Coronary artery (tissue), 2 donors: ENCODE measurements at regions not wholly inside any gene's neighbourhood (a gene's known extent, or its start where the extent isn't known, plus 50 kb on each side); places are given as distances from the start of the nearest gene placed in this dataset.
A peak's percentile ranks its signal among the peaks of the same experiment; 100 is the strongest.

Experiments used
- DNase-seq: peaks from one replicate; pipeline ENCODE4 v3.0.0-alpha.2; 2017; ENCODE audit warnings: low spot score
- H3K27ac ChIP-seq, 2 donors: fragments of 200-600 bp; sonication (generic); one replicate each; pipeline ENCODE4 v1.5.1; 2016 to 2019
- H3K4me3 ChIP-seq: fragments of 200-600 bp; sonication (generic); 2 replicates; pipeline ENCODE4 v1.5.1; 2016; ENCODE audit warnings: mild to moderate bottlenecking, moderate library complexity
- TF ChIP-seq, protein P1 (sequence below): fragments of 200-600 bp; sonication (generic); IDR thresholded peaks from one replicate; pipeline ENCODE4 v1.5.1; 2019; ENCODE audit warnings: antibody characterized with exemption

DNA sequence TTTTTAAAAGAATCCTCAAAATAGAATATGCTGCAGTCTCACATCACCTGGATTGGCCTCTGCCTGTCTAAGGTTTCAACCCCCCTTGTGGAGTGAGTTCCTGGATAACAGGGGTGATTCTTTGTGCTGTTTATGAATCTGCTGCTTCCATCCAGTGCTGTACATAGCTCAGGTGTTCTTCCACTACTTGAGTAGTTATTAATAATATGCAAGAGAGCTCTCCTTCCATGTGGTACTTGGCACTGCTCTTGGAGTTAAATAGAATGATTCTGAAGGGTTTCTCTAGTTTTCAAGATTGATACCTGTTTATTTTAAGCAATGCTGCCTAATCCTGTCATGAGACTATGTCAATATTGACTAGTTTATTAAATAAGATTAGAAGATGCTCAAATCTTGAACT lies 273.6 kb downstream of the RDH14 start:
- no peak overlapping the region for H3K4me3 ChIP-seq
- no peak overlapping the region for H3K27ac ChIP-seq
- TF ChIP-seq, protein P1, sequence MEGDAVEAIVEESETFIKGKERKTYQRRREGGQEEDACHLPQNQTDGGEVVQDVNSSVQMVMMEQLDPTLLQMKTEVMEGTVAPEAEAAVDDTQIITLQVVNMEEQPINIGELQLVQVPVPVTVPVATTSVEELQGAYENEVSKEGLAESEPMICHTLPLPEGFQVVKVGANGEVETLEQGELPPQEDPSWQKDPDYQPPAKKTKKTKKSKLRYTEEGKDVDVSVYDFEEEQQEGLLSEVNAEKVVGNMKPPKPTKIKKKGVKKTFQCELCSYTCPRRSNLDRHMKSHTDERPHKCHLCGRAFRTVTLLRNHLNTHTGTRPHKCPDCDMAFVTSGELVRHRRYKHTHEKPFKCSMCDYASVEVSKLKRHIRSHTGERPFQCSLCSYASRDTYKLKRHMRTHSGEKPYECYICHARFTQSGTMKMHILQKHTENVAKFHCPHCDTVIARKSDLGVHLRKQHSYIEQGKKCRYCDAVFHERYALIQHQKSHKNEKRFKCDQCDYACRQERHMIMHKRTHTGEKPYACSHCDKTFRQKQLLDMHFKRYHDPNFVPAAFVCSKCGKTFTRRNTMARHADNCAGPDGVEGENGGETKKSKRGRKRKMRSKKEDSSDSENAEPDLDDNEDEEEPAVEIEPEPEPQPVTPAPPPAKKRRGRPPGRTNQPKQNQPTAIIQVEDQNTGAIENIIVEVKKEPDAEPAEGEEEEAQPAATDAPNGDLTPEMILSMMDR: no peak
- DNase-seq: no peak

DNA sequence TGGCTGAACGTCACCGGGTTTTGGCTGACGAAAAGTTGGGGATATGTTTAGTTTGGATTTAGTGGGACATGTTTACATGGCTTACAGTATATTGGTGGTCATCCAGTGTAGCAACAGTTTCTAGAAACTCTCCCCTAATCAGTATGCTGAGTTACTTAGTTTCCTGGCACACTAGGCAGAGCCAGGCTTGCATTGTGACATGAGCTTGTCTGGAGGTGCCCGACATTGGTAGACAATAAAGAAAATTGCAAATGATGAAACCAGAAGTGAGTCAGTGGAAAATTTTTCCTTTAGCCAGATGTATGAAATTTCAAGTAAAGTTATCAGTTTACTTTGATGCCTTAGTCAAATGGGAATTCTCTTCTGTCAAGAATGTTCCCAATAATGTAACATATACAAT lies 276.1 kb downstream of the RDH14 start:
- DNase-seq: no peak
- H3K4me3 ChIP-seq: no peak overlapping the region
- no peak overlapping the region for H3K27ac ChIP-seq
- TF ChIP-seq, protein P1: no peak

DNA sequence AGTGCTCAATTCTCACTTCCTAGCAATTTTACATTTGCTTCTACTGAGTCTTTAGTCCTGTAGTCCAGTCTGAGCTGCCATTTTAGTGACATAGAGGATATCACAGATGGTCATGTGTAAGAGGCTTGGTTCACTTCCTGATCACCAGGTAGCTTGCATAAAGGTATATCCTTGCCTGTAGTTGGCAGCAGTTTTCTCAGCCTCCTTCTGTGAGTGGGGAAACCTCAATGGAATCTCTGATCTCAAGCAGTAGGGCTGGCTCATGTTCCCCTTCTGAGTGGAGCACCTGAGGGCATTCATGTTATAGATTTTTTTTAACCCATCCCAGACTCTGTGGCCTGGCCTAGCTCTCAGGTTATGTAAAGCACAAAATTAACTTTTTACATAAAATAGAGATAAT lies 278.4 kb downstream of the RDH14 start:
- no peak overlapping the region for H3K4me3 ChIP-seq
- no peak for DNase-seq

DNA sequence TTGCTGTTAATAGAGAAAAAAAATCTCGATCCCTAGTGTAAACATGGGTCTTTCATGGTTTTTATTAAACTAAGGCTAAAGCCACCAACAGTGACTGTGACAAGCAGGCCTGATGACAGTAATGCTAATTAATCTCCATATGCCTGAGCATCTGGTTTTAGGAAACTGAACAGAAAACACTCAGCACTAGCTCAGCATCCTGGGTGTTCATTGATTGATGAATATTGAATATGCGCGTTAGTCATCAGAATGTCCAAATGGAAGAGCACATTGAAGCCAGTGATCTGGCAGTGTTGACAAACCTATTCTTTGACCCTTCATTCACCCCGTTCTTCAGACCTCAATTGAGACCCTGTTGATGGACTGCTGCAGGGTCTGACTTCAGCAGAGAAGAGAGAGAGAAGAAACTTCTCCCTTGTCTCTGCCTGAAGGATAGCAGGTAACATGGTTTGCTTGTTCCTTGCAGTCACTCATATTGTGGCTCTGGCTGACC lies 283.8 kb downstream of the RDH14 start:
- DNase-seq: no peak
- Histone ChIP-seq H3K4me3 (no peak overlapping the region), H3K27ac (no peak overlapping the region)
- TF ChIP-seq, protein P1: no peak

More for the DNA sequence above, 278.4 kb downstream of the RDH14 start:
- TF ChIP-seq, protein P1: no peak
- H3K27ac ChIP-seq: no peak overlapping the region

DNA sequence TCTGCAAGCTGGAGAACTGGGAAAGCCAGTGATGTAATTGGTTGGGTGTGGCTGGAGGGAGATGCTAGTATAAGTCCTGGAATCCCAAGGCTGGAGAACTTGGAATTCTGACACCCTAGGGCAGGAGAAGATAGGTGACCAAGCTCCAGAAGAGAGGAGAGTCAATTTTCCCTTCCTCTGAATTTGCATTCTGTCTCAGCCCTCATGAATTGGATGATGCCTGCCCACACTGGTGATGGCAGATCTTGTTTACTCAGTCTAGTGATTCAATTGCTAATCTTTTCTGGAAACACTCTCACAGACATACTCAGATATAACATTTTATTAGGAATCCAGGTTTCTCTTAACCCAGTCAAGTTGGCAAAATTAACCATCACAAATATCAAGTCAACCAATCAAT lies 287.2 kb downstream of the RDH14 start:
- H3K4me3 ChIP-seq: no peak overlapping the region
- peak overlapping the region in 1 of 2 donors; percentile 51 for H3K27ac ChIP-seq
- no peak for DNase-seq
- TF ChIP-seq, protein P1: no peak

DNA sequence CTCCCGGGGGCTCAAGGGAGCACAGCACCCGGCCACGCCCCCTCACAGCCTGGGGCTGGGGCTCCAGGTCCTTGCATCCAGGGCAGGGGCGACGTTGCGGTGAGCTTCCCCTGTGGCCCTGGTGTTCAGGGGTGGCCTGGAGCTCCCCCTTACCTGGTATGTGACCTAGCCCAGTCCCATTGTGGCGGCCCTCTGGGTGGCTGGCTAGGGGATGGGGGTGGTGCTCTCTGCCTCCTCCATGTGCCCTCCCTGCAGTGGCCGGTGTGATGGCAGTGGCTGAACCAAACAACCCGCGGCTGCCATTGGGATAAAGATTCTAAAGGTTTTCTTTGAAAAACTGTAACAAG lies 288.3 kb downstream of the RDH14 start:
- TF ChIP-seq, protein P1: no peak
- H3K27ac ChIP-seq: peak overlapping the region in 1 of 2 donors; percentile 23
- no peak for DNase-seq

DNA sequence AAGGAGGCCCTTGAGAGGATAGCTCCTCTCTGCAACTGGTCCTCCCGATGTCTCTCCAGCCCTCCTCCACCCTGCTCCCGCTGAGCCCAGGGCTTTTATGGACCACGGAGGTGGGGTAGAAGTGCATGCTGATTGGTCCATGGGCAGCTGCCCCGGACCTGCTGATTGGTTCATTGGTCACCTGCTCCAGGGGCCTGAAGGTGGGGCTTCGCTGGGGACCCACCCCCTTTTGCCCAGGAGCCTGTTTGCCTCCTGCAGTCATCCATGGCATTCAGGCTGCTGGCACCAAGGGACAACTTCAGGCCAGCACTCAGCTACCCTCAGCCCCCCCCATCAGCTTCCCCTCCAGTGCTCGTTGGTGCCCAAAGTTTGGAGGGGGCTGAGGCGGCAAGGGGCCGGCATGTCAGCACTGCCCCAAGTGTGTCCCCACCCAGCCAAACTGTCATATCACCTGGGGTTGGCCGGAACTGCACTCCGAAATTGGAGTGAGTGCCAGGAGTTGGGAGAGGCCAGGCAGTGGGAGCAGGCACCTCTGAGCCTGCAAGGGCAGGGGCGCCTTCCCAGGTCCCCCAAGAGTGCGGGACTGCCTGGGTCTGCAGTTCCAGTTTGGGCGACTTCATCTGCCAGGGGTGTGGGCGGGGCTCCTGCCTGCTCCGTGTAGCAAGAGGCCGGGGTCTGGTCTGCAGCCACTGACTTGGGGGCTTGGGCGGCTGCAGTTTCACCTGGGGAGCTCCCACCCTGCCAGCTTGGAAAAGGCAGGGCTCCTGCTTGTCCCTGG lies 288.9 kb downstream of the RDH14 start:
- Histone ChIP-seq H3K27ac (peak overlapping the region in 1 of 2 donors; percentile 23), H3K4me3 (no peak overlapping the region)
- no peak for DNase-seq
- TF ChIP-seq, protein P1: no peak

More for the DNA sequence above, 288.3 kb downstream of the RDH14 start:
- no peak overlapping the region for H3K4me3 ChIP-seq
